ENCODE measurements at regions not wholly inside any gene's neighbourhood (a gene's known extent, or its start where the extent isn't known, plus 50 kb on each side); places are given as distances from the start of the nearest gene placed in this dataset.
"Not testable (repeated sequence)": the region's sequence is repeated elsewhere in the genome, so short reads cannot be mapped to it uniquely, and the experiment has no call there.

DNA sequence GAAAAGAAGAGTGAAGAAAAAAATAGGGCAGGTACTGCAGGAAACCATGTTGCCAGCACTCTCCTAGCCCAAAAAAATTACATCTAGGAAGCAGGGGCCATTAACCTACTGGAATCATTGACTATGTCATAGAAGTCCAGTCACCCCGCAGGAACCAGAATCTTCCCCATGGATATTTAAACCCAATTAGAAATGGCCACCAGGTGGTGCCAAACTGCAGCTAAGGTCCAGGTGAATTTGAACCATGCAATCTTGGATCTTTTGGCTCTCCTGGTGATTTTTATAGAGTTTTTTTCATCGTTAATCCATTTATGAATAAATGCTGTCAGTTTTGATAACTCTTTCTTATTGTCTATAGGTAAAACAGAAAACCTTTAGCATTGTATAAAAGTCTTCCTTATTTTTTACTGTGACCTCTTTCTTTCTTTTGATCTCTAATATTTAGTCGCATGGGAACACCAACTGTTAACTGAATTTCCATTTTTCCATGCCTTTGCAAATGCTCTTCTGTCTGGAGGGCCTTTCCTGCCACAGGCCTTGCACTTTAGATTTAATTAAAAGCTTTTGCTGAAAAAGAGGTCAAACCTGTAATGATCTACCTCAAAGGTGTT is 147.5 kb upstream of the FGF10 start:
- Histone ChIP-seq H3K36me3 (ENCODE audit: control insufficient read depth in 2 of 3, insufficient read depth in 3 of 3, low read length in 3 of 3) (no peaks in the 10 kb centered on the region), H3K4me3 (ENCODE audit: low read length) (no peak overlapping the region), H3K4me1 (ENCODE audit: control insufficient read depth in 2 of 2, insufficient read depth in 2 of 2, low read length in 2 of 2) (no peaks in the 10 kb centered on the region), H3K27me3 (ENCODE audit: control insufficient read depth in 2 of 2, insufficient read depth in 2 of 2, low read length in 2 of 2) (no peaks in the 10 kb centered on the region), H3K9me3 (ENCODE audit: control insufficient read depth in 2 of 3, low read length in 3 of 3) (no peaks in the 10 kb centered on the region), H3K27ac (ENCODE audit: low read depth, low read length) (no peak overlapping the region)
- Mint-ChIP-seq H3K4me3 (no peak overlapping the region), H3K27ac (no peak overlapping the region), H3K4me1 (no peaks in the 10 kb centered on the region), H3K36me3 (no peaks in the 10 kb centered on the region), H3K27me3 (peaks cover 0 to 5% (median 0%) of the 10 kb centered on the region in 5 donors), H3K9me3 (peaks cover 0 to 11% (median 3%) of the 10 kb centered on the region in 11 donors)
- intact Hi-C loops (cut with micrococcal nuclease): loop anchor here (1.0 to 2.0 kb wide), 2 partner anchors 238 kb away; no protein-coding TSS in a partner anchor
- CTCF ChIA-PET: no interaction called here
- POLR2A ChIA-PET: no interaction called here
- ATAC-seq: no peak
- no peak for DNase-seq

- Mint-ChIP-seq H3K36me3 (no peaks in the 10 kb centered on the region), H3K4me3 (no peak overlapping the region), H3K9me3 (peaks cover 0 to 11% (median 5%) of the 10 kb centered on the region in 11 donors), H3K27ac (no peak overlapping the region), H3K27me3 (peaks cover 0 to 5% (median 0%) of the 10 kb centered on the region in 5 donors), H3K4me1 (no peaks in the 10 kb centered on the region)
- H3K4me3 ChIP-seq (ENCODE audit: low read length): no peak overlapping the region
- intact Hi-C loops (cut with micrococcal nuclease): loop anchor here (1.0 to 2.0 kb wide), 2 partner anchors 239 kb away; no protein-coding TSS in a partner anchor
- no peaks in the 10 kb centered on the region for H3K4me1 ChIP-seq (ENCODE audit: control insufficient read depth in 2 of 2, insufficient read depth in 2 of 2, low read length in 2 of 2)
- no peaks in the 10 kb centered on the region for H3K27me3 ChIP-seq (ENCODE audit: control insufficient read depth in 2 of 2, insufficient read depth in 2 of 2, low read length in 2 of 2)
- DNase-seq (no peak), ATAC-seq (no peak)
- no peaks in the 10 kb centered on the region for H3K9me3 ChIP-seq (ENCODE audit: control insufficient read depth in 2 of 3, low read length in 3 of 3)
- no peak overlapping the region for H3K27ac ChIP-seq (ENCODE audit: low read depth, low read length)
- CTCF ChIA-PET: no interaction called here
- POLR2A ChIA-PET: no interaction called here
- H3K36me3 ChIP-seq (ENCODE audit: control insufficient read depth in 2 of 3, insufficient read depth in 3 of 3, low read length in 3 of 3): no peaks in the 10 kb centered on the region
Measured at GRCh38 chr5:44535621-44536020, 146.4 kb upstream of the FGF10 start.

DNA sequence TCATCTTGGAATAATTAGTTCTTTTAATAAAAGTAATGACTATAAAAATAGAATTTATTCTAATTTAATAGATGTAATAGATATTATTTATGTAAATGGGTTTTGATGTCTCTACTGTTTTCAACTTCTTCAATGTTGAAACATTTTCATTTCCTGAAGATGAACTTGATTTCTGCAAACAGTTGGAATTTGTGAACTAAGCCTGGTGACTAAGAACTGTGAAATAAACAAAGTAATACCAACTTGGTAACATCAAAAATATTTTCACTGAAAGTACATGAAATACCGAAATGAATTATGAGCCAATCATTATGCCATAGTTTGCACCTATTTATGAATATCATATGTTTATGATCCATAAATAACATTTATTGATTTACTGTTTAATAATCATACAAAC is 143.8 kb upstream of the FGF10 start:
- no peak overlapping the region for H3K4me3 ChIP-seq (ENCODE audit: low read length)
- Mint-ChIP-seq H3K4me3 (no peak overlapping the region), H3K4me1 (no peaks in the 10 kb centered on the region), H3K9me3 (peaks cover 3 to 17% (median 7%) of the 10 kb centered on the region in 11 donors), H3K36me3 (no peaks in the 10 kb centered on the region), H3K27ac (no peak overlapping the region), H3K27me3 (no peaks in the 10 kb centered on the region)
- ChIA-PET CTCF (no interaction called here), POLR2A (no interaction called here)
- no peaks in the 10 kb centered on the region for H3K9me3 ChIP-seq (ENCODE audit: control insufficient read depth in 2 of 3, low read length in 3 of 3)
- ATAC-seq (no peak), DNase-seq (no peak)
- no peak overlapping the region for H3K27ac ChIP-seq (ENCODE audit: low read depth, low read length)
- no peaks in the 10 kb centered on the region for H3K4me1 ChIP-seq (ENCODE audit: control insufficient read depth in 2 of 2, insufficient read depth in 2 of 2, low read length in 2 of 2)
- no peaks in the 10 kb centered on the region for H3K36me3 ChIP-seq (ENCODE audit: control insufficient read depth in 2 of 3, insufficient read depth in 3 of 3, low read length in 3 of 3)
- intact Hi-C loops (cut with micrococcal nuclease): no loop called here
- H3K27me3 ChIP-seq (ENCODE audit: control insufficient read depth in 2 of 2, insufficient read depth in 2 of 2, low read length in 2 of 2): no peaks in the 10 kb centered on the region

DNA sequence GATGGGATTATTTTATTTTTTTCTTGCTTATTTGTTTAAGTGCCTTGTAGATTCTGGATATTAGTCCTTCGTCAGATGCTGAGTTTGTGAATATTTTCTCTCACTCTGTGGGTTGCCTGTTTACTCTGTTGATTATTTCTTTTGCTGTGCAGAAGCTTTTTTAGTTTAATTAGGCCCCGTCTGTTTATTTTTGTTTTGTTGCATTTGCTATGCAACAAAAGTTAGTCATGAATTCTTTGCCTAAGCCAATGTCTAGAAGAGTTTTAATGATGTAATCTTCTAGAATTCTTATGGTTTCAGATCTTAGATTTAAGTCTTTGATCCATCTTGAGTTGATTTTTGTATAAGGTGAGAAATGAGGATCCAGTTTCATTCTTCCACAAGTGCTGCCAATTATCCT is 142.5 kb upstream of the FGF10 start:
- H3K36me3 Mint-ChIP-seq; POLR2A ChIA-PET; H3K27ac ChIP-seq (ENCODE audit: low read depth, low read length); H3K4me3 ChIP-seq (ENCODE audit: low read length); intact Hi-C loops (cut with micrococcal nuclease); ATAC-seq; DNase-seq; H3K27me3 Mint-ChIP-seq; H3K4me1 ChIP-seq (ENCODE audit: control insufficient read depth in 2 of 2, insufficient read depth in 2 of 2, low read length in 2 of 2); H3K27me3 ChIP-seq (ENCODE audit: control insufficient read depth in 2 of 2, insufficient read depth in 2 of 2, low read length in 2 of 2); H3K9me3 ChIP-seq (ENCODE audit: control insufficient read depth in 2 of 3, low read length in 3 of 3); CTCF ChIA-PET; H3K4me3 Mint-ChIP-seq; H3K27ac Mint-ChIP-seq; H3K4me1 Mint-ChIP-seq; H3K36me3 ChIP-seq (ENCODE audit: control insufficient read depth in 2 of 3, insufficient read depth in 3 of 3, low read length in 3 of 3): not testable (repeated sequence)
- H3K9me3 Mint-ChIP-seq: peaks cover 3 to 17% (median 8%) of the 10 kb centered on the region in 11 donors

DNA sequence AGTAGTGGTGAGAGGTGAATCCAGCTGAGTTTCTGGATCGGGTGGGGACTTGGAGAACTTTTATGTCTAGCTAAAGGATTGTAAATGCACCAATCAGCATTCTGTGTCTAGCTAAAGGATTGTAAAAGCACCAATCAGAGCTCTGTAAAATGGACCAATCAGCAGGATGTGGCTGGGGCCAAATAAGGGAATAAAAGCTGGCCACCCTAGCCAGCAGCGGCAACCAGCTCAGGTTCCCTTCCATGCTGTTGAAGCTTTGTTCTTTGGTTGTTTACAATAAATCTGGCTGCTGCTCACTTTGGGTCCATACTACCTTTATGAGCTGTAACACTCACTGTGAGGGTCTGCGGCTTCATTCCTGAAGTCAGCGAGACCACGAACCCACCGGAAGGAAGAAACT is 141.6 kb upstream of the FGF10 start:
- H3K36me3 Mint-ChIP-seq; H3K4me1 Mint-ChIP-seq; intact Hi-C loops (cut with micrococcal nuclease); DNase-seq; H3K9me3 ChIP-seq (ENCODE audit: control insufficient read depth in 2 of 3, low read length in 3 of 3); H3K4me3 ChIP-seq (ENCODE audit: low read length); H3K36me3 ChIP-seq (ENCODE audit: control insufficient read depth in 2 of 3, insufficient read depth in 3 of 3, low read length in 3 of 3); H3K27ac ChIP-seq (ENCODE audit: low read depth, low read length); H3K27ac Mint-ChIP-seq; ATAC-seq; H3K4me3 Mint-ChIP-seq; H3K4me1 ChIP-seq (ENCODE audit: control insufficient read depth in 2 of 2, insufficient read depth in 2 of 2, low read length in 2 of 2); CTCF ChIA-PET; H3K27me3 ChIP-seq (ENCODE audit: control insufficient read depth in 2 of 2, insufficient read depth in 2 of 2, low read length in 2 of 2); POLR2A ChIA-PET; H3K27me3 Mint-ChIP-seq: not testable (repeated sequence)
- peaks cover 3 to 17% (median 8%) of the 10 kb centered on the region in 11 donors for H3K9me3 Mint-ChIP-seq

DNA sequence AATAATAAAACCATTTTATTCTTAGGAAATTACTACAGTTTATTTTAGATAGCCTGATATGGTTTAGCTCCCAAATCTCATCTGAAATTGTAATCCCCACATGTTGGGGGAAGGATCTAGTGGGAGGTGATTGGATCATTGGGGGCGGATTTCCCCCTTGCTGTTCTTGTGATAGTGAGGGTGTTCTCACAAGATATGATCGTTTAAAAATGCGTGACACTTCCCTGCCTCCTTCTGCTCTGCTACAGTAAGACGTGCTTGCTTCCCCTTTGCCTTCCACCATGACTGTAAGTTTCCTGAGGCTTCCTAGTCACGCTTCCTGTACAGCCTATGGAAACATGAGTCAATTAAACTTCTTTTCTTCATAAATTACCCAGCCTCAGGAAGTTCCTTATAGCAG is 122.4 kb upstream of the FGF10 start:
- no peaks in the 10 kb centered on the region for H3K36me3 ChIP-seq (ENCODE audit: control insufficient read depth in 2 of 3, insufficient read depth in 3 of 3, low read length in 3 of 3)
- CTCF ChIA-PET: no interaction called here
- Mint-ChIP-seq H3K27me3 (no peaks in the 10 kb centered on the region), H3K4me3 (no peak overlapping the region), H3K4me1 (peaks cover 0 to 1% (median 0%) of the 10 kb centered on the region in 7 donors), H3K9me3 (peaks cover 0 to 3% (median 0%) of the 10 kb centered on the region in 11 donors), H3K36me3 (no peaks in the 10 kb centered on the region), H3K27ac (no peak overlapping the region)
- H3K27ac ChIP-seq (ENCODE audit: low read depth, low read length): no peak overlapping the region
- POLR2A ChIA-PET: no interaction called here
- intact Hi-C loops (cut with micrococcal nuclease): no loop called here
- H3K4me1 ChIP-seq (ENCODE audit: control insufficient read depth in 2 of 2, insufficient read depth in 2 of 2, low read length in 2 of 2): no peaks in the 10 kb centered on the region
- H3K9me3 ChIP-seq (ENCODE audit: control insufficient read depth in 2 of 3, low read length in 3 of 3): no peaks in the 10 kb centered on the region
- no peak for ATAC-seq
- H3K27me3 ChIP-seq (ENCODE audit: control insufficient read depth in 2 of 2, insufficient read depth in 2 of 2, low read length in 2 of 2): no peaks in the 10 kb centered on the region
- no peak overlapping the region for H3K4me3 ChIP-seq (ENCODE audit: low read length)
- DNase-seq: no peak

GRCh38 chr5:44506561-44506960 is 117.3 kb upstream of the FGF10 start:
- no peak for ATAC-seq
- POLR2A ChIA-PET: no interaction called here
- CTCF ChIA-PET: no interaction called here
- DNase-seq: no peak
- Mint-ChIP-seq H3K36me3 (no peaks in the 10 kb centered on the region), H3K27ac (no peak overlapping the region), H3K4me1 (no peaks in the 10 kb centered on the region), H3K4me3 (no peak overlapping the region), H3K9me3 (peaks cover 0 to 3% (median 0%) of the 10 kb centered on the region in 11 donors), H3K27me3 (no peaks in the 10 kb centered on the region)
- Histone ChIP-seq H3K27ac (ENCODE audit: low read depth, low read length) (no peak overlapping the region), H3K27me3 (ENCODE audit: control insufficient read depth in 2 of 2, insufficient read depth in 2 of 2, low read length in 2 of 2) (no peaks in the 10 kb centered on the region), H3K9me3 (ENCODE audit: control insufficient read depth in 2 of 3, low read length in 3 of 3) (no peaks in the 10 kb centered on the region), H3K36me3 (ENCODE audit: control insufficient read depth in 2 of 3, insufficient read depth in 3 of 3, low read length in 3 of 3) (no peaks in the 10 kb centered on the region), H3K4me3 (ENCODE audit: low read length) (no peak overlapping the region), H3K4me1 (ENCODE audit: control insufficient read depth in 2 of 2, insufficient read depth in 2 of 2, low read length in 2 of 2) (no peaks in the 10 kb centered on the region)
- intact Hi-C loops (cut with micrococcal nuclease): no loop called here

Data from naive thymus-derived CD4-positive, alpha-beta T cell (primary cell).